ENCODE measurements at regions not wholly inside any gene's neighbourhood (a gene's known extent, or its start where the extent isn't known, plus 50 kb on each side); places are given as distances from the start of the nearest gene placed in this dataset.
"Not testable (repeated sequence)": the region's sequence is repeated elsewhere in the genome, so short reads cannot be mapped to it uniquely, and the experiment has no call there.

GRCh38 chr2:192419786-192420185 is 225.1 kb upstream of the TMEFF2 start:
- no peak overlapping the region for H3K4me3 ChIP-seq
- TF ChIP-seq CTCF (IDR thresholded peaks at IDR 0.05) = no peak
- no peak for DNase-seq (ENCODE audit: low spot score)
- H3K27ac ChIP-seq = no peak overlapping the region

- no peak for DNase-seq (ENCODE audit: low spot score)
- H3K4me3 ChIP-seq = no peak overlapping the region
- no peak overlapping the region for H3K27ac ChIP-seq
- TF ChIP-seq CTCF (IDR thresholded peaks at IDR 0.05) = no peak
Measured at GRCh38 chr2:192416060-192416459, 221.3 kb upstream of the TMEFF2 start.

- Histone ChIP-seq H3K27ac (no peak overlapping the region), H3K4me3 (no peak overlapping the region)
- no peak for TF ChIP-seq CTCF (IDR thresholded peaks at IDR 0.05)
- DNase-seq (ENCODE audit: low spot score) = no peak
Measured at GRCh38 chr2:192414794-192415193, 220.1 kb upstream of the TMEFF2 start.

GRCh38 chr2:192413812-192414681 is 219.3 kb upstream of the TMEFF2 start:
- no peak overlapping the region for H3K4me3 ChIP-seq
- DNase-seq (ENCODE audit: low spot score) = no peak
- no peak overlapping the region for H3K27ac ChIP-seq
- TF ChIP-seq CTCF (IDR thresholded peaks at IDR 0.05) = no peak

- DNase-seq (ENCODE audit: low spot score); H3K27ac ChIP-seq: not testable (repeated sequence)
Measured at GRCh38 chr2:192412866-192413265, 218.1 kb upstream of the TMEFF2 start.

GRCh38 chr2:192412394-192412793 is 217.7 kb upstream of the TMEFF2 start:
- Histone ChIP-seq H3K27ac (no peak overlapping the region), H3K4me3 (no peak overlapping the region)
- DNase-seq (ENCODE audit: low spot score) = no peak
- TF ChIP-seq CTCF (IDR thresholded peaks at IDR 0.05) = no peak

More at GRCh38 chr2:192412866-192413265, 218.1 kb upstream of the TMEFF2 start:
- H3K4me3 ChIP-seq = not testable (repeated sequence)

- DNase-seq (ENCODE audit: low spot score) = no peak
- no peak for TF ChIP-seq CTCF (IDR thresholded peaks at IDR 0.05)
- Histone ChIP-seq H3K27ac (no peak overlapping the region), H3K4me3 (no peak overlapping the region)
Measured at GRCh38 chr2:192411755-192412154, 217.0 kb upstream of the TMEFF2 start.
